UCSD-AML1 (cell line): ENCODE measurements at regions not wholly inside any gene's neighbourhood (a gene's known extent, or its start where the extent isn't known, plus 50 kb on each side); places are given as distances from the start of the nearest gene placed in this dataset.

Source experiments
- DNase-seq: peaks from one replicate; lab custom pipeline; 2025; ENCODE audit not compliant: unreplicated experiment; lab: John Stamatoyannopoulos, UW

- DNase-seq = no peak
These were observed 663.7 kb upstream of the B3GAT1 start for GRCh38 chr11:135075740-135076139.

GRCh38 chr11:135074397-135074998, 662.5 kb upstream of the B3GAT1 start:
- DNase-seq = no peak

- no peak for DNase-seq
These were observed 661.8 kb upstream of the B3GAT1 start for GRCh38 chr11:135073870-135074269.

GRCh38 chr11:135073381-135073780, 661.3 kb upstream of the B3GAT1 start:
- DNase-seq = no peak

GRCh38 chr11:135069890-135070289, 657.8 kb upstream of the B3GAT1 start:
- no peak for DNase-seq

- no peak for DNase-seq
These were observed 657.0 kb upstream of the B3GAT1 start for GRCh38 chr11:135069063-135069462.

GRCh38 chr11:135062994-135063393, 651.0 kb upstream of the B3GAT1 start:
- no peak for DNase-seq

DNA sequence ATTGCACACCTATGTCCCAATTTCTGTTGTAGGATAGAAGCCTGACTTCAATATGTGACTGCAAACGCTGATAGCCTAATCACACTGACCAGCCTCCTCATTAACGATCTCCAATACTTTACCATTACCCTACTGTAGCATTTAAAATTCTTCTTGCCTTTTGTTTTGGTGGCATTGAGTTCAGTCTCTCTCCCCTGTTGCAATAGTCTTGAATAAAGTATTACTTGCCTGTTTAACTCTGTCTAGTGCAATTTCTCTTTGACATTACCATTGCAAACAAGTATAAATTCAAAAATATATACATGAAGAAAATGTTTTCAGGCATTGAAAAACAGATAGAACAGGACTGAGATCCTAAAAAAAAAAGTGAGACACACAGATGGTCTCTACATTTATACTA, 649.1 kb upstream of the B3GAT1 start:
- no peak for DNase-seq

GRCh38 chr11:135046986-135047385, 634.9 kb upstream of the B3GAT1 start:
- no peak for DNase-seq

DNA sequence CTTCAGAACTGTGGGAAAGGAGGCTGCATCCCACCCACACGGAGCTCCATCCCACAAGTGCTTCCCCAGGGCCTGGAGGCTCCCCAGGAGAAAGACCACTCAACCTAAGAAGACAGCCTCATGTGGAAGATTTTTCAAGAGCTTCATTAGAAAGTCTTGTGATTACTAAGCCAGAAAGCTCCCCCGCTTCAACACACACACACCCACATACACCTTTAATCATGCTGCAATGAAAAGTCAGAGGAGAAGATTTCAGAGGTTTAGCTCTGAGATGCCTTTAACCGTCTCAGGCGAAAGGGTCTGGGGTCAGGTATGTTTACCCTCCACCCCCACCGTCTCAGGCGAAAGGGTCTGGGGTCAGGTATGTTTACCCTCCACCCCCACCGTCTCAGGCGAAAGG, 634.5 kb upstream of the B3GAT1 start:
- no peak for DNase-seq

GRCh38 chr11:135043434-135043833, 631.4 kb upstream of the B3GAT1 start:
- no peak for DNase-seq

GRCh38 chr11:135037828-135038227, 625.8 kb upstream of the B3GAT1 start:
- DNase-seq = no peak

DNA sequence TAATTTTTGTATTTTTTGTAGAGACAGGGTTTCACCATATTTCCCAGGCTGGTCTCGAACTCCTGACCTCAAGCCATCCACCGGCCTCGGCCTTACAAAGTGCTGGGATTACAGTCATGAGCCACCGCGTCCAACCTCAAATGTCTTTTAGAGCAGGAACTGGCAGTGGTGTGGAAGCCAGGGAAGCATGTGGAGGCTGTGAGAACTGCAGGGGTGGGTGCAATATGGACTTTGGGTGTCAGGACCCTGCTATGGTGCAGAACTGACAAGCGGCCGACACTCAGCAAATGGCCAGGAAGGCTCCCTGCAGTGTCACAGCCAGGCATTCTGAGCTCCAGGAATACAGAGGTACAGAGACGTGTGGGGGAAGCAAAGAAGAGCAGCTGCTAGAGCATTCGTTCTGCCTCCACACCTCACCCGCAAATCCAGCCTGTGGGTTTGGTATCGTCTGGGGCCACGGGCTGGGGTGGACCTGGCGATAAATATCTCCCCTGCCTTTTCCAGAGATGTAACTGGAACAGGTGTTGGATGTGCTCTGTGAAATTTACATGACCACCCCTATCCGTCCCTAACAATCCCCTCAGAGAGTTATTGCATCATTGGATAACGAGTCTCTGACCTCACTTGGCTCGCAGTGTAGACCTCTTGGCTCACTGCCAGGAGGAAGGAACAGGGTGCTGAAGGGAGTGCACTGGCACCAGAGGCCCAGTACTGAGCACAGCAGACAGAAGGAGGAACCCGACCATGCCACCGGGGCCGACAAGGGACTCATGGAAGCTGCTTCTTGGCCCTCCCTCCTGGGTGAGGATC, 624.7 kb upstream of the B3GAT1 start:
- no peak for DNase-seq

GRCh38 chr11:135035282-135035681, 623.2 kb upstream of the B3GAT1 start:
- no peak for DNase-seq

DNA sequence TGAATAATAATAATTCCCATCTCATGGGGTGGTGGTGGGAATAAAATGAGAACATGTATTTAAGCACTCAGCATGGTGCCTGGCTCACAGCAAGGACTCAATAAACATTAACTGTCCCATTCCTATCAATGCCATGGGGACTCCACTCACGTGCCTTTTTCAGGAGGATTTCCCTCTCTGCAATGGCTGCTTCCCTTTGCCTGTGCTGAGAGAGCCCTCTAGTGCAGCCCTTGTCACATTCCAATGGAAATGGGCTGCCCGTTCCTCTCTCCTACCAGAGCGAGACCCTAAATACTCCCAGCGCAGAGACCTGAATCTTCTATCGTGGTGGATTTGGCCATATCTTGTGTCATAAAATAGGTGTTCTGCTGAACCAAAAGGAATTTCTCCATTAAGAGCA, 621.5 kb upstream of the B3GAT1 start:
- no peak for DNase-seq

GRCh38 chr11:135031205-135031989, 619.4 kb upstream of the B3GAT1 start:
- no peak for DNase-seq

GRCh38 chr11:135027461-135027860, 615.4 kb upstream of the B3GAT1 start:
- no peak for DNase-seq

DNA sequence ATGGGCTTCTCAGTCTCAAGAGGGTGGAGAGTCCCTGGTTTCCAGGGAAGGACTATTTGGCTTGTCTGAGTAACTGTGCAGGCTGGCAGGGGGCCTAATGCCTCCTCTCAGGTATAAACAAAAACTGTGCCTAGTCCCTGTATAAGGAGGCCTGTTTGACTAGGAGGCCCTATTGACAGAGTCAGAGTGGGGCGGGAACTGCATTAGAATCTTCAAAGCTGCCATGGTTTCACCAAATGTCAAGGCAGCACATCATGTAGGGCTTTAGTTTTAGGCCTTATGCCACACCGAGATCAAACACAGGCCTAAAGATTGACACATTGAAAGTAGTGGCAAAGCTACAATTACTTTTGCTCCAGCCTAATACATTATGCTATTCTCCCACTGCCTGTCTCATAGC, 611.5 kb upstream of the B3GAT1 start:
- no peak for DNase-seq

GRCh38 chr11:135022454-135022853, 610.4 kb upstream of the B3GAT1 start:
- no peak for DNase-seq

GRCh38 chr11:135019899-135020298, 607.9 kb upstream of the B3GAT1 start:
- no peak for DNase-seq

DNA sequence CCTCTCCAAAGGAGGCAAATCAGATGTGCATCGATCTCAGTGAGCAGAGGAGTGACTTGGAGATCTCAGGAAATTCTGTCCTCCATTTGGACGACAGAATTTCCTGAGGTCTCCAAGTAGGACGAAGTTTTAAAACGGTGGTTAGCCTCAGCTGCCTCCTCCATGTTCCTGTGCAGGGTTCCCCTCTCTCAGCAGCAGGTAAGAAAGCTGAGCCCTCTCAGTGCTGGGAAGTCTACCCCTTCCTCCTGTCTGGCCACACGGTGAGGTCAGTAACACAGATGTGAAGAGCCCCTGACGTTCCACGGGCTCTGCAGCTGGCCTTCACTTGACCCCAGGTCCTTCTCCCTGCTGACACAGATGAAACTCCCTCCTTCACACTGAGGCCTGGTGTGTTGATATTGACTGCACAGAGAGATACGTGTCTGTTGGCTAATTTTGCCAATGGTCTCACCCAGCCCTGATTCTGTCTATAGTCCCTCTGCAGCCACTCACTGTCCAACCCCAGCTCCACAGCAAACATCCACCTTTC, 607.4 kb upstream of the B3GAT1 start:
- DNase-seq = no peak

- DNase-seq = no peak
These were observed 605.3 kb upstream of the B3GAT1 start for GRCh38 chr11:135017296-135017695.
